Adrenal gland (tissue), 5 donors: ENCODE measurements at regions not wholly inside any gene's neighbourhood (a gene's known extent, or its start where the extent isn't known, plus 50 kb on each side); places are given as distances from the start of the nearest gene placed in this dataset.

Experiments used
- CTCF ChIP-seq, 6 experiments: fragments of 450-650 bp in 4 of 6; fragments of 200-600 bp in 2 of 6; sonication (generic) in 1 of 6; IDR thresholded peaks; 1 replicate in 5 of 6; 2 replicates in 1 of 6; pipeline versions ENCODE4 v1.5.1 to v1.8.0; 2016 to 2021; ENCODE audit warnings: antibody characterized with exemption in 6 of 6, mild to moderate bottlenecking in 2 of 6, moderate library complexity in 1 of 6
- POLR2A ChIP-seq, 2 donors: fragments of 450-650 bp; IDR thresholded peaks; one replicate each; pipeline ENCODE4 v1.6.1; 2017; ENCODE audit warnings: antibody characterized with exemption in 2 of 2, mild to moderate bottlenecking in 2 of 2, moderate library complexity in 1 of 2
- donor health status: DM: no; HTN: no; CAD: no.

- TF ChIP-seq CTCF (IDR thresholded peaks at IDR 0.05) (no peak), POLR2A (IDR thresholded peaks at IDR 0.05) (no peak)
Measured at GRCh38 chr2:176689711-176690110, 420.5 kb downstream of the MTX2 start.
